ENCODE measurements at regions not wholly inside any gene's neighbourhood (a gene's known extent, or its start where the extent isn't known, plus 50 kb on each side); places are given as distances from the start of the nearest gene placed in this dataset.

DNA sequence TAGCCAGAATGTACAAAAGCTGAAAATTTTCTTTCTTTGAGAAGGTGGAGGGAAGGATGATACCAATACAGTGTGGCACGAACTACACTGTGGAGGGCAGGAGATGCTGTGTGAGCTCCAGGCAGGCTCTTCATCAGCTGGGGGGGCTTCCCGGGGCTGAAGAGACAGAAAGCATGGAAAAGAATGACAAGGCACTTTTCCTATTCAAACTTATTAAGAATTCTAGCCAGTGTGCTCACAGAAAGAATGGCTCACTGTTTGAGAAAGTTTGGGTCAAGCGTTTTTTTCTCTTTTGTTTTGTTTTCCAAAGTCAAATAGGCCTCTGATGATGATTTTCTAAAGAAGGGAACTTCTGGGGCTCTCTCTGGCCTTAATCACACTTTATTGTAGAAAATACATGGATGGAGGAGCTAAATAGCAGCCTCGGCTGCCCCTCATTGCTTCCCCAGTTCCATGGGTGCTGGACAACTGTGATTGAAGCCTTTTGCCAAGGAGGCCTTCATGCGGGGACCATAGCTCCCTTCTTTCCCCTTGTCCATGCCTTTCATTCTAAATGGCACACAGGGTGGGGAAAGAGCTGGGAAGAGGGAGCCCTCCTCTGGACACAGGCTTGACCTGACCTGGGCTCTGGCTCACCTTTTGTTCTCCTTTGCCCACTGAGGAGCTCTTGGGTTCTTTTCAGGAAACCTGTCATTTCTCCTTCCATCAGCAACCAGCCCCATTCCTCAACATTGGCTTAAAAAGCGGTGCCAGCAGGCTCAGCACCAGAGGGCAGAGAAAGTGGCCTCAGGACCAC lies 130.6 kb downstream of the TDRD15 start:
- DNase-seq, result no peak

GRCh38 chr2:21256006-21256405 lies 132.2 kb downstream of the TDRD15 start:
- no peak for DNase-seq

DNA sequence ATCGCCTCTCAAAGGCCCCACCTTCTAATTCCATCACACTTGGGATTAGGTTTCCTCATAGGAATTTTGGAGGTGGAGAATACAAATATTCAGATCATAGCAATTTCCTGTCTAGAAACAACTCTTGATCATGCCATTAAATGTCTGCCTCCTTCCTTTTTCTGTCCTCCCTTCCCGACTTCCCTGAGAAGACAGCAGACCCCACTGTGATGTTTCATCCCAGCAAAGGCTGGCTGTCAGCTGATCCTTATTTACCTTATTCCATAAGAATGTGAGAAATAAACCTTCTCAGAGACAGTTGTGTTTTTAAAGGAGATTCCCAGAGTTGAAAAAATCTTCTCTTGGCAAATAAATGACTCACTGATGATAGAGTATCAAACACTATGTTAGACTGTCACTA lies 133.9 kb downstream of the TDRD15 start:
- no peak for DNase-seq

DNA sequence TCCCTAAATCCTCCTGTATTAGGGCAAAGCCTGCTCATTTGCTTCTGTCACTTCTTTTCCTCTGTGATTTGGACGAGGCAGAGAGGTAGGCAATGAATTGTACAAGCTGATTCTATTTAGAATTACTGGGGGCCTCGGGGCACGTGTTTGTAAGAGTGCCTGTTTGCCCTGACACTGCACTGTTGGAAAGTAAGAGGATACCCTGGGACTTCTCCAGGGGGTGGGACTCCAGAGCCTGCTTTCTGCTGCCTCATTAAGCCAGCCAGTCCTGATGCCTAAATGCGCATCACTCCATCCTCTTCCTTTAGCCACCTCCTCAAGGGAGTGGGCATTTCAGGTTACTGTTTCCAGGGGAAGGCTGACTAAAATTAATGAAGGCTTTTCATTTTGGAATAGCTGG lies 134.3 kb downstream of the TDRD15 start:
- no peak for DNase-seq

- no peak for DNase-seq
Measured at GRCh38 chr2:21260311-21260710, 136.5 kb downstream of the TDRD15 start.

- DNase-seq, result no peak
Measured at GRCh38 chr2:21261591-21261990, 137.8 kb downstream of the TDRD15 start.

DNA sequence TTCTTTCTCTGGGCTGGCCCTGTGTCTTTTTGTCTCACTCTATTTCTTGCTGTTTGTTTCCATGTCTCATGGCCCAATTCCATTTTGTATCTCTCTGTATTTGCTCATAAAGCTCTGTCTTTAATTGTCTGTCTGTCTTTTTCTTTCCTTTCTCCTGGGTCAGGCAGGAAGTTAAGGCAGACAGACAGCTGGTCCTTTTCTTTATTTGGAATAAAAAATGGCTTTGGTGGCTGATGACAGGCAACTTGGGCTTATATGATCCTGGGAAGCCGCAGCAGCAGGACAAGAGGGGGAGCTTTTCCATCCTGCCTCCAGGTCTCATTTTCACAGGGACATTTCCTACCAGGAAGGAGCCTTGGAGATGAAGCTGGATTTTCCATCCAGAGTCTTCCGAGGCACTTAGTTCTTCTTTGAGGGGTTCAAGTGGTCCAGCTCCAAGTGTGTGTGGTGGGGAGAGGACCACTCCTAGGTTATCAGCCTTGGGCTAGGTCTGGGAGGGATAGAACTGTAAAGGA lies 138.7 kb downstream of the TDRD15 start:
- DNase-seq, result no peak

GRCh38 chr2:21263622-21264021 lies 139.9 kb downstream of the TDRD15 start:
- DNase-seq, result no peak

GRCh38 chr2:21265752-21266151 lies 142.0 kb downstream of the TDRD15 start:
- no peak for DNase-seq

- no peak for DNase-seq
Measured at GRCh38 chr2:21267232-21267835, 143.6 kb downstream of the TDRD15 start.

- DNase-seq, result no peak
Measured at GRCh38 chr2:21268197-21268877, 144.6 kb downstream of the TDRD15 start.

DNA sequence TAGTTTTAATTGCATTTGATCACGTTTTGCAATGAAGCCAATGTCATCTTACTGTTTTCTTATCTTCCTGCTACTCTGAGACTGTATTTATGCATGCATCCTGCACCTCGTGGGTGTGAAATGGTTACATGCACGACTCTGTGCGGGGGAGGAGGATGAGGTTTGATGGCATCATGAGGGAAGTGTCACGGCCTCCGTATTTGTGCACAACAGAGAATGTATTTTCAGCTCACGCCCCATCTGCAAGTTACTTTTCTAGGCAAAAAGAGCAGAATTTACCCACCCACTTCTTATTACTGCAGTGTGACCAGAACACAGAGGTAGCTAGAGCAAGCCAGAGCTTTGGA lies 145.1 kb downstream of the TDRD15 start:
- DNase-seq, result no peak

- no peak for DNase-seq
Measured at GRCh38 chr2:21269382-21269781, 145.6 kb downstream of the TDRD15 start.

- DNase-seq, result no peak
Measured at GRCh38 chr2:21270083-21270491, 146.3 kb downstream of the TDRD15 start.

GRCh38 chr2:21270708-21271122 lies 146.9 kb downstream of the TDRD15 start:
- no peak for DNase-seq

GRCh38 chr2:21276163-21276562 lies 152.4 kb downstream of the TDRD15 start:
- DNase-seq, result no peak

GRCh38 chr2:21277068-21278056 lies 153.6 kb downstream of the TDRD15 start:
- DNase-seq, result no peak

DNA sequence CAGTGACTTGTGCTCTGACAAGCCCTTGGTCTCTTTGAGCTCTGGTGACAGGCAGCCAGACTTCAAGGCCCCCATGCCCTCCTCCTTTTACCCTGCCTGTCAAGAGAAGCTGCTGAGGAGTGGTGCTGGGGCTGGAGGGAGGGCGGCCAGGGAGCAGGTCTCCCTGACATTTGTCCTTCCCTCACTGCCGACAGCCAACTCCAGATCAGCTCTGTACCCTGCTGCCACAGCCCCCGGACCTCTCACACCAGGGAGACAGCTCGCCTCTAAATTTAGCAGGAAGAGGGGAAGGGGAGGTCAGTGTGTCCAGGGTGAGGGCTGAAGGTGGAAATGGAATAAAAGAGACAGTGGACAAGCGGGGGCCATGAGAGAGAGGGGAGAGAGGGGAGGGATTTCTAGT lies 155.8 kb downstream of the TDRD15 start:
- no peak for DNase-seq

DNA sequence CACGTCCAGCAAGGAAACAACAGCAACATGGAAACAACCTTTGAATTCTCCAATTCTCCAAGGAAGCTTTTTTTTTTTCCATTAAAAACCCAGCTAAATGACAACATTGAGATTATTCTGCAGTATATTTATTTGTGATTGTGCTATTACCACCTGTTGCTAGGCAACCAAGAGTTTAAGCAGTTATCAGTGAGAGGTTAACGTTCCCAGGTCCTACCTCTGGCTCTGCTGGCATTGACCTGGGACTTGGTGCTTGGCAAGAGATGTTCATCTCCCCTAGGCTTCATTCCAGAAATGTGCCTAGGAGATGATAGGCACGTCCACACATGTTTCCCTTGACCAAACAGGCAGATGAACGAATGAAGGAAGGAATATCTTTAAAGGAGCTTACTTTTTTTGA lies 157.0 kb downstream of the TDRD15 start:
- DNase-seq, result no peak

- no peak for DNase-seq
Measured at GRCh38 chr2:21281384-21281783, 157.6 kb downstream of the TDRD15 start.

DNA sequence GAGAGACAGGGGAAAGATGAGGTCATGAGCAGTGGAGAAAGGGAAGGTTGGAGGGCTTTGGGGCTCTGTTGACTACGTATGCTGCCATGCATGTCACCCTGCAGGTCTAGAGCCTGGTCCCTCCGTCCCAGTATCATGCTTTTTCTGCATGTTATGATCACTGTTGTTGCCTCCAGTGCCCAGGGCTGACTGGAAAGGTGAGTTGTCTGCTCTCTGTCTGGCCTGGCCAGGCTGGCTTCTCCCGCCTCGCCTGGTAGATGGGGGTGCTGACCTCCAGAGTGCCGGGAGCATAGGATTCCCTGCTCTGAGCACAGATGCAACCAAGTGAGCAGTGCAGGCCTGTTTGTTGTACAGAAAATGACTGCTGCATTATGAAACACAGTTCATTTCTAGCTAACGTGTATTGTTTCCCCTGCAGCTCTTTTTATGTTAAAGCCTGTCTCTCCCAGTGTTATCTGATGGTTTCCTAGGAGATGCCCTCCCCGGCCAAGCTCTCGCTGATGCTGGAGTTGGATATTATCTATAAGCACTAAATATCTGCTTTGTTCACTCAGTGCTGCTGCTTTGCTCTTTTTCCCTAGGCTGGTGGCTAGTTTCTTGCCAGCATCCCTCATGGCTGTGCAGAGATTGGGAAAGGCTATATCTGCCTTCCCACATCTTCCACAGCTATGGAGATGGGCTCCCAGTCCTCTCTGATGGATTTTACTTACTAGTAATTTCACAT lies 158.2 kb downstream of the TDRD15 start:
- no peak for DNase-seq

DNA sequence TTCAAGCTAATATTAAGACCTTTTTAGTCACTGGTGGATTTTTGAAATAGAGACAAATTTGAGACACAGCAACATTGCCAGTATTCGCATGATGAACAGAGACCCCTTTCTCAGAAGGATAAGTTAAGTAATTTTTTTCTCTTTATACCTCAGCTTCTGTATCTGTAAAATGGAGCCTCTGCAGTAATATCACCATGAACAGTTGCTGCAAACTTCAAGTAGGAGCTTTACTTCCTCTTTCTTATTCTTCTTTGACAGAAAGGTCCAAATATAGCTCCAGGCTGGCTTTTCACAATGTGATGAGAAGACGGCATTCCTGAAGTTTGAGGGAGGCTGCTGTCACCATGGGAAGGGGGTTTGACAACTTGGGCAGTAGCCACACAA lies 158.7 kb downstream of the TDRD15 start:
- no peak for DNase-seq

Measured in NCI-H2107 (cell line).